ENCODE measurements at regions not wholly inside any gene's neighbourhood (a gene's known extent, or its start where the extent isn't known, plus 50 kb on each side); places are given as distances from the start of the nearest gene placed in this dataset.

GRCh38 chr1:198823626-198824025 lies 184.8 kb downstream of the PTPRC start:
- TF ChIP-seq CTCF (IDR thresholded peaks at IDR 0.05; ENCODE audit: poor library complexity, severe bottlenecking) (no peak), EZH2 (IDR thresholded peaks at IDR 0.05; ENCODE audit: borderline replicate concordance, insufficient read depth, low read length, poor library complexity, severe bottlenecking) (no peak), SMC3 (conservative IDR thresholded peaks at IDR 0.05; ENCODE audit: poor library complexity) (no peak), TAF1 (IDR thresholded peaks at IDR 0.05; ENCODE audit: low read depth) (no peak), POLR2AphosphoS5 (IDR thresholded peaks at IDR 0.05) (no peak), EP300 (conservative IDR thresholded peaks at IDR 0.05; ENCODE audit: poor library complexity, severe bottlenecking) (no peak), MXI1 (conservative IDR thresholded peaks at IDR 0.05; ENCODE audit: poor library complexity, severe bottlenecking) (no peak), RAD21 (conservative IDR thresholded peaks at IDR 0.05) (no peak)
- TF ChIP-seq, protein P1, sequence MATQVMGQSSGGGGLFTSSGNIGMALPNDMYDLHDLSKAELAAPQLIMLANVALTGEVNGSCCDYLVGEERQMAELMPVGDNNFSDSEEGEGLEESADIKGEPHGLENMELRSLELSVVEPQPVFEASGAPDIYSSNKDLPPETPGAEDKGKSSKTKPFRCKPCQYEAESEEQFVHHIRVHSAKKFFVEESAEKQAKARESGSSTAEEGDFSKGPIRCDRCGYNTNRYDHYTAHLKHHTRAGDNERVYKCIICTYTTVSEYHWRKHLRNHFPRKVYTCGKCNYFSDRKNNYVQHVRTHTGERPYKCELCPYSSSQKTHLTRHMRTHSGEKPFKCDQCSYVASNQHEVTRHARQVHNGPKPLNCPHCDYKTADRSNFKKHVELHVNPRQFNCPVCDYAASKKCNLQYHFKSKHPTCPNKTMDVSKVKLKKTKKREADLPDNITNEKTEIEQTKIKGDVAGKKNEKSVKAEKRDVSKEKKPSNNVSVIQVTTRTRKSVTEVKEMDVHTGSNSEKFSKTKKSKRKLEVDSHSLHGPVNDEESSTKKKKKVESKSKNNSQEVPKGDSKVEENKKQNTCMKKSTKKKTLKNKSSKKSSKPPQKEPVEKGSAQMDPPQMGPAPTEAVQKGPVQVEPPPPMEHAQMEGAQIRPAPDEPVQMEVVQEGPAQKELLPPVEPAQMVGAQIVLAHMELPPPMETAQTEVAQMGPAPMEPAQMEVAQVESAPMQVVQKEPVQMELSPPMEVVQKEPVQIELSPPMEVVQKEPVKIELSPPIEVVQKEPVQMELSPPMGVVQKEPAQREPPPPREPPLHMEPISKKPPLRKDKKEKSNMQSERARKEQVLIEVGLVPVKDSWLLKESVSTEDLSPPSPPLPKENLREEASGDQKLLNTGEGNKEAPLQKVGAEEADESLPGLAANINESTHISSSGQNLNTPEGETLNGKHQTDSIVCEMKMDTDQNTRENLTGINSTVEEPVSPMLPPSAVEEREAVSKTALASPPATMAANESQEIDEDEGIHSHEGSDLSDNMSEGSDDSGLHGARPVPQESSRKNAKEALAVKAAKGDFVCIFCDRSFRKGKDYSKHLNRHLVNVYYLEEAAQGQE (IDR thresholded peaks at IDR 0.05; ENCODE audit: borderline replicate concordance): no peak

Measured in neural cell (in vitro differentiated cells).